Peyer's patch (tissue), 4 donors: ENCODE measurements at regions not wholly inside any gene's neighbourhood (a gene's known extent, or its start where the extent isn't known, plus 50 kb on each side); places are given as distances from the start of the nearest gene placed in this dataset.

Source experiments
- POLR2A ChIP-seq, 2 donors: fragments of 450-650 bp; IDR thresholded peaks; one replicate each; pipeline ENCODE4 v1.5.1; 2017; ENCODE audit warnings: antibody characterized with exemption in 2 of 2, mild to moderate bottlenecking in 2 of 2, moderate library complexity in 2 of 2
- TF ChIP-seq, protein P1 (sequence below), 6 experiments: fragments of 450-650 bp in 4 of 6; fragments of 200-600 bp in 2 of 6; sonication (generic) in 1 of 6; IDR thresholded peaks; one replicate each; pipeline ENCODE4 v1.5.1; 2017 to 2019; ENCODE audit warnings: antibody characterized with exemption in 6 of 6, mild to moderate bottlenecking in 3 of 6, moderate library complexity in 1 of 6

GRCh38 chr20:40565682-40566040 is 123.4 kb downstream of the MAFB start:
- TF ChIP-seq, protein P1, sequence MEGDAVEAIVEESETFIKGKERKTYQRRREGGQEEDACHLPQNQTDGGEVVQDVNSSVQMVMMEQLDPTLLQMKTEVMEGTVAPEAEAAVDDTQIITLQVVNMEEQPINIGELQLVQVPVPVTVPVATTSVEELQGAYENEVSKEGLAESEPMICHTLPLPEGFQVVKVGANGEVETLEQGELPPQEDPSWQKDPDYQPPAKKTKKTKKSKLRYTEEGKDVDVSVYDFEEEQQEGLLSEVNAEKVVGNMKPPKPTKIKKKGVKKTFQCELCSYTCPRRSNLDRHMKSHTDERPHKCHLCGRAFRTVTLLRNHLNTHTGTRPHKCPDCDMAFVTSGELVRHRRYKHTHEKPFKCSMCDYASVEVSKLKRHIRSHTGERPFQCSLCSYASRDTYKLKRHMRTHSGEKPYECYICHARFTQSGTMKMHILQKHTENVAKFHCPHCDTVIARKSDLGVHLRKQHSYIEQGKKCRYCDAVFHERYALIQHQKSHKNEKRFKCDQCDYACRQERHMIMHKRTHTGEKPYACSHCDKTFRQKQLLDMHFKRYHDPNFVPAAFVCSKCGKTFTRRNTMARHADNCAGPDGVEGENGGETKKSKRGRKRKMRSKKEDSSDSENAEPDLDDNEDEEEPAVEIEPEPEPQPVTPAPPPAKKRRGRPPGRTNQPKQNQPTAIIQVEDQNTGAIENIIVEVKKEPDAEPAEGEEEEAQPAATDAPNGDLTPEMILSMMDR (IDR thresholded peaks at IDR 0.05), result no peak
- TF ChIP-seq POLR2A (IDR thresholded peaks at IDR 0.05), result no peak
